ENCODE measurements at regions not wholly inside any gene's neighbourhood (a gene's known extent, or its start where the extent isn't known, plus 50 kb on each side); places are given as distances from the start of the nearest gene placed in this dataset.
"Not testable (repeated sequence)": the region's sequence is repeated elsewhere in the genome, so short reads cannot be mapped to it uniquely, and the experiment has no call there.

DNA sequence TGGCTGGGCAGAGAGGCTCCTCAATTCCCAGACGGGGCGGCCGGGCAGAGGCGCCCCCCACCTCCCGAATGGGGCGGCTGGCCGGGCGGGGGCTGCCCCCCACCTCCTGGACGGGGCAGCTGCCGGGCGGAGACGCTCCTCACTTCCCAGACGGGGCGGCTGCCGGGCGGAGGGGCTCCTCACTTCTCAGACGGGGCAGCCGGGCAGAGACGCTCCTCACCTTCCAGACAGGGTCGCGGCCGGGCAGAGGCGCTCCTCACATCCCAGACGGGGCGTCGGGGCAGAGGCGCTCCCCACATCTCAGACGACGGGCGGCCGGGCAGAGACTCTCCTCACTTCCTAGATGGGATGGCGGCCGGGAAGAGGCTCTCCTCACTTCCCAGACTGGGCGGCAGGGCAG lies 214.1 kb downstream of the SOX2 start:
- DNase-seq = not testable (repeated sequence)

GRCh38 chr3:181929501-181929900 lies 217.8 kb downstream of the SOX2 start:
- DNase-seq = no peak

DNA sequence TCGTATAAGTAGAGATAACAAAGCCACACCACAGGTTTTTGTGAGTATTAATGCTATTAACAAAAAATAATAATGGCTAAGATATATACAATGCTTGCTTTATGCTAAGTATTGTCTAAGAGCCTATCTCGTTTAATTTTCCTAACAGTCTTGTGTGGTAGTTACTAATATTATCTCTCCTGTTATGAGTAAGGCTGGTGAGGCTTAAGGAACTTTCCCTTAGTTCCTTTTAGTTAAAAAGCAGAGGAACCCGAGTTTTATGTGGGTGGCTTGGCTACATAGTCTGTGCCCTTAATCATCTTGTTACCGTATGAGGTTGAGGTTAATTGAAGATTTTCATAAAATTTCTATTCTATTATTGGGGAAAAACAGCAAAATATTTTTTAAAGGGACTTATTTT lies 218.4 kb downstream of the SOX2 start:
- no peak for DNase-seq

DNA sequence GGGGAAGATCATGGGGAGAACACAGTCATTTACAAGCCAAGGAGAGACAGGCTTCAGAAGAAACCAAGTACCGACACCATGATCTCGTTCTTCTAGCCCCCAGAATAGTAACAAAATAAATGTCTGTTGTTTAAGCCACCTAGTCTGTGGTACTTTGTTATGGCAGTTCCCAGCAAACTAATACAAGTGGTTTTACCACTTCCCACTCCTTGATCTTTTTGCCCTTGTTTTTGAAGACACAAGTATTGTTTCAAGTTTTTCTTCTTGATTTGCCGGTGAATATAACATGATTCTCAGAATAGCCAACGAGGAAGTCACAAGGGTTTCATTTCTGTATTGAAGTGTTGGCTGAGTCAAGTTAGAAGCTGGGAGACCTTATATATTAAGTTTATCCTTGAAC lies 220.3 kb downstream of the SOX2 start:
- no peak for DNase-seq

DNA sequence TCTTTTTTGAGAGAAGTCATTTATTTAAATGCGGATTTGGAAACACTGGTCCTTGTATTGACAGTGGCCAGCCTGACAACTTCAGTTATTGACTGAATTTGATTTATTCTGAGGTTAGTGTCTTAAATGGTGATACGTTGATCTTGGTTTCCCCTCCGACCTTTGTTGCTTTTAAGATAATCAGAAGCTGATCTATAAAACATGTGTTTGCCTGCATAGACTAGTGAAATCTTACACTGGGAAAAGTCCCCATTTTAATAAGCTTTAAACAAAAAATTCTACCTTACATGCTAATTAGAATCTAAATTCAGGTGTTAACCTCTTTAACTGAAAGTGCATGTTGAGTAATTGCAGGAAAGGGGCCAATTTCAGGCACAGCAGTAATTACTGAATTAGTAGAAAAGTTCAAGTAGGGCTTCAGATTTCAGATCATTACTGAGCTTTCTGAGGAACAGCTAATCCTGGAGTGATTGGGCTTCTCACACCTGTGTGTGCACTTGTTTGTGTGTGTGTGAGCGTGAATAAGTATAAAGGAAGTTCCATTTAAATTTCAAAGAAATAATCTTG lies 221.4 kb downstream of the SOX2 start:
- DNase-seq = no peak

DNA sequence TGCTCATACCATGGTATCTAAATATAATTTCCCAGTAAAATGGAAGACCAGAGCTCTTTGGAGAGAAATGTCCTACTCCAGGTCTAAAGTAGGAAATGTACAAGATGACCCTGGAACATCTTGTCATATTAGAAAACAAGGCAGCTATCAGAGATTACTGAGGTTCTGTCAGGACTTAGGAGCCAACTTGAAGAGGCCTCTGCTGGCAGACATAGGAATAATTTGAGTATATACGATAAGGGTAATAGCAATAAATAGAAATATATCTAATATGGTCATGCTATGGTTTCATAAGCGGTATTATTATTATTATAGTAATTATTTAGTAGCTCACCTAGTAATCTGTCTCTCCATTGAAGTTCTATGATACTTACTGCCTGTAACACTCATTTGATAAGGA lies 224.2 kb downstream of the SOX2 start:
- DNase-seq = peak; percentile 2

GRCh38 chr3:181936774-181937173 lies 225.0 kb downstream of the SOX2 start:
- DNase-seq = no peak

DNA sequence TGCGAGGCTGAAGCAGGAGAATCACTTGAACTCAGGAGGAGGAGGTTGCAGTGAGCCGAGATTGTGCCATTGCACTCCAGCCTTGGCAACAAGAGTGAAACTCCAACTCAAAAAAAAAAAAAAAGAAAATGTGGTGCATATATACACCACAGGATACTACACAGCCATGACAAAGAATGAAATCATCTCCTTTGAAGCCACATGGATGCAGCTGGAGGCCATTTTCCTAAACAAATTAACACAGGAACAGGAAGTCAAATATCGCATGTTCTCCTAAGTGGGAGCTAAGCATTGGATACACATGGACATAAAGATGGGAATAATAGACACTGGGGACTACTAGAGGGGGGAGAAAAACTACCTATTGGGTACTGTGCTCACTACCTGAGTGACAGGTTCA lies 226.9 kb downstream of the SOX2 start:
- DNase-seq = peak; percentile 65

DNA sequence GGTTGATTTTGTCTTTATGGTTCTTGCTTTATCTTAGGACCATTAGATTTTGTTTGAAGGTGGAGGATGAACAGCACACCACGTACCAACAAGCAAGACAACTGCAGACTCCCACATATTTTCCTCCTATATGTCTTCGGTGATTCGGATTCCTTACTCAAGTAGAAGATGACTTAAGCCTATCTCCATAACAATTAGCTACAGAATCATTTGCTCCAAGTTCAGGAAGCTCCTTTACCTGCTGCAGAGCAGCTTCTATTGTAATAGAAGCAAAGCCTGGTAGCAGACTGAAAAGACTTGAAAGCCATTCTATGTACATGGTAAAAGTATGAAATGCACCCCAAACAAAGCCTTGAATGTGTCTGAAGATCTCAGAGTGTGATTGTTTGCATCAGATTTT lies 229.0 kb downstream of the SOX2 start:
- DNase-seq = no peak

GRCh38 chr3:181941250-181941649 lies 229.5 kb downstream of the SOX2 start:
- no peak for DNase-seq

DNA sequence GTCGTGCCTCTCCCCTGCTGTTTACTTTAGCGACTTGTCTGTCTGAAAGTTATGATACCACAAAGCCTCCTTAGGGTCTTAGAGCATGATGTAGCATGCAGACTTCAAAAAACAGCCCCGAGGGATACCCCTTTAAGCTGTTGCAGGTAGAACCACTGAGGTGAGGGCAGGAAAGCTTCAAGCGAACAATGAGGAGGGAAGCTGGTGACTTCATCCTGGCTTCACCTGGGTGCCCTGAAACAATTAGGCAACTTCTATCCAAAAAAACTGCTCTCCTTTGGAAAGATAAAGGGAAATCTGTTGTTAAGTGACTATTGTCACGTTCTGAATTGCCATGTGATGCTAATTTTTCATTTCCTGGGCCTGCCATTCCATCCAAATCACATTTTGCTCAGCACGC lies 231.6 kb downstream of the SOX2 start:
- no peak for DNase-seq

- no peak for DNase-seq
These were observed 235.9 kb downstream of the SOX2 start for GRCh38 chr3:181947606-181948005.

- peak; percentile 49 for DNase-seq
These were observed 236.6 kb downstream of the SOX2 start for GRCh38 chr3:181948286-181948685.

- no peak for DNase-seq
These were observed 240.5 kb downstream of the SOX2 start for GRCh38 chr3:181952221-181952620.

GRCh38 chr3:181952929-181953328 lies 241.2 kb downstream of the SOX2 start:
- no peak for DNase-seq

DNA sequence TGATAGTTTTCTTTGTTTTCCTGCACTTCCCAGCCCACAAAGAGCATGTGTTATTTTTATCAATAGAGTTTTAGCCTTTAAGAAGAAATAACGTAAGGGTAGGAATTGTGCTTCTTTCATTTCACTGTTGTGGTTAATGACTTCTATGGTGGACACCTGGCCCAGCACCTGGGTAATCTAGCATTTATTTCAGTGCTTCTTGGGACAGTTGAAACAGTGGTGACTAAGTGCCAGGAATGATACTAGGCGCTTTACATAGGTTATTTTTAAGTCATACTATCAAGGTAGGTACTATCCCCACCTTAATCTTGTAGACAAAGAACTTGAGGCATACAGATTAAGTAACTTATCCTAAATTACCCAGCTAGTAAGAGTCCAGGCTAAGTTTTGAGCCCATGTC lies 243.8 kb downstream of the SOX2 start:
- no peak for DNase-seq

GRCh38 chr3:181956122-181956521 lies 244.4 kb downstream of the SOX2 start:
- DNase-seq = no peak

DNA sequence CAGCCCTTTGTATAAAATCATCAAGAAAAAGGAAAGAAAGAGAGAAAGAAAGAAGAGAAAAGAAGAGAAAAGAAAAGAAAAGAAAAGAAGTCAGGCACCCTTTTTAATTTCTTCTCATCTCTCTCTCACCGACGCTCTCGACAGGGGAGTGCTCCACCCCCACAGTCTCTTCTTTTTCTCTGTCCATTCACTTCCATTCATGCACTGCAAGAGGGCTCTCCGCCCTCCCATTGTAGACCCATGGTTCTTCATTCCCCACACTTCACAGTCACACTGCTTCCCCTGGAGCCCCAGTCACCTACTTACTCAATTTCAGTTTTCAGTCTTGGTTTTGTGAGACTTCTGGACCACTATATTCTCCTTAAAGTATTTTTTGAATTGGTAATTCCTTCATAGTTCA lies 254.7 kb downstream of the SOX2 start:
- DNase-seq = no peak

DNA sequence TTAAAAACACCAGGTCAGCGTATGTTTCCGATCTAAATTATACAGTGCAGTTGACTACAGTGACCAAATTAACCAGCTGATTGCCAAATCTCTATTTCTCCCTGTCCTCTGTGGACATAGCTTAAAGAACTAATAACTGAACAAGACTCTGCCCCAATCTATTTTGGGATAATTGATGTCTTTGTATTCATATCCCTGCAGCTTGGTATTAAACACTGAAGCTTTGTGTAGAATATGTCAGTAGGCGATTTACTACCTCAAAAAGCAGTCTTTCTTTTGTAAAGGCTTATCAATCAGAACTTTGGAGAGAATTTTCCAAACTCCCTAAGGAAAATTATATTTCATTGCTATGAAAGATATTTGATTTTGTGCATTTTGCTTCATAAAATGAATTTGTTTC lies 258.2 kb downstream of the SOX2 start:
- DNase-seq = no peak

DNA sequence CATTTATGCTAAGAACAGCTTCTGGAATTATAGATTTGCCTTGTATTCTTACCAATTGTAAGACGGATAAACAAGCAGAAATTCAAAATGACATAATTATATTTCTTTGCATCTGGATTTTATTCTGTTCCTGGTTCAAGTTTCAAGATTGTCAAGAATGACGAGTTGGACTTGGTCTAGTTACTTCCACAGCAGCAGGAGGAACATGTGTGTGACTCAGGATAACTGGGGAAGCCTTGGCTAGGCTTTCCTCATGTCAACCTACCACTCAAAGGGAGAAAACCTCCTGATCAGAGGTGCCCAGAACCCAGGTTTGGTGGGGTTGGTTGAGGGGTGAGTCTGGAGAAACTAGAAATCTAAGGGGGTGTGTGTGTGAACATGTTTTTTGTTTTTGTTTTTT lies 259.7 kb downstream of the SOX2 start:
- no peak for DNase-seq

DNA sequence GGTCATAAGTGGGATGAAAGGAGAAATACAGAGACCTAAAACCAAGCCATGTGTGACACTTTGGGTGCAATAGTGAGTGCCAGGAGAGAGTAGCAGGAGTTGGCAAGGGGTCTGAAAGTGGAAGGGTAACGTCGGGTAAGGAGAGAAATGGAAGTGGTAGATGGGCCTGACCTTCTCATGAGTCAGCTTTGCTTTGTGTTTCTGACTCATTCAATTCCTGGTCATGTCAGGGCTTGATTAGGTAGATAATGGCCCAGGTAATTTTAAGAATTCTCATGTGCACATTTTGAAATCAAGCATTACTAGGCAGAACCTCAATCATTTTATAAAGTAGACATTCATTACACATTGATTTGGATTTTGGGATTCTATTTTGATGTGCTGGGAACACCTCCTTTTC lies 262.5 kb downstream of the SOX2 start:
- no peak for DNase-seq

DNA sequence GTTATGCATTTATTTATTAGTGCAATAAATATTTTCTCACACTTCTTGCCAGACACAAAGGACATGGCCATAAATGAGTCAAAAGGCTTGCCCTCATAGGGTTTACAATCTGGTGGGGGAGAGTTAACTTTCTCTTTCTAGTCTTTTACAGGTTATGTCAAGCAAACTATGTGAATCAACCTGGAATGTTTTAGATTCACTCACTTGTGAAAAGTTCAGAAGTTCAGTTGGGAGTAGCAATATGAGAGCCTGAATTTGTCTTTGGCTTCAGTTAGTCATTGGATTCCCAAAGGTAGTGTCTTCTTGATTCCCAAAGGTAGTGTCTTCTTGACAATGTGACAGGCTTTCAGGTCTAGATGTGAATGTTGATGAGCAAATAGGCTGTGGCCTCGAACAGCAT lies 264.8 kb downstream of the SOX2 start:
- no peak for DNase-seq

DNA sequence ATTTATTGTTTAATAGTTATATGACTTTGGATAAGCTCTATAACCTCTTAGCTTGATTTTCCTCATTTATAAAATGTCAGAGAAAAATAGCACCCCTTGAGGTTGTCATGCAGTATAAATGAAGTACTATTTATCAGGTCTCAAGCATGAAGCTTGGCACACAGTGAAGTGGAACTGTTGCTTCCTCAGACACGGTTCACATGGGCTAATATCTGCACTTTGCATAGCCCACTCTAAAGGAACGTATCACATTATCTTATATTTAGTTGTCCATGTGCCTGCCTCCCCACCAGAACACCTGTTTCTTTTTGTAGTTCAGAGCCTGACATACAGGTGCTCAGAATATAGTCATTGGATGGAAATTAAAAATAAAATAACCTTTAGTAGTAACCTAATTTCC lies 273.7 kb downstream of the SOX2 start:
- no peak for DNase-seq

DNA sequence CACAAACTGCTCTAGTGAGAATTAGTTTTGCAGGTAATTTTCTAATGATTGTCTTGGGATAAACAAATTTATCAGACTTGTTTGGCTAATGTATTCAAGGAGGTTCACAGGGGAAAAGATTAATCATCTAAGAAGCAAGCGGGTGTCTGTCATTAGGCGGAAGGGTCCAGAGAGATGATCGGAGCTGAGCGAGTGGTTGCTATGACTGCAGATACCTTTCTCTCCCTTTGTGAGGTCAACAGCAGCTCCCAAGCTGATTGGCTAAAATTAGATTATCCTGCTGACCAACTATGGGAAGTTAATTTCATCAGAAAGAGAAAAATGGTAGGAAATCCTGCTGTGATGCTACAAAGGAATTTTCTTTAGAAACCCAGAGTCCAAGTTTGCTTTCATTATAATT lies 276.0 kb downstream of the SOX2 start:
- DNase-seq = no peak

- no peak for DNase-seq
These were observed 287.1 kb downstream of the SOX2 start for GRCh38 chr3:181998828-181999227.

GRCh38 chr3:181999314-181999713 lies 287.6 kb downstream of the SOX2 start:
- no peak for DNase-seq
